Skin epidermis (tissue), 12 donors: ENCODE measurements at regions not wholly inside any gene's neighbourhood (a gene's known extent, or its start where the extent isn't known, plus 50 kb on each side); places are given as distances from the start of the nearest gene placed in this dataset.
"Not testable (repeated sequence)": the region's sequence is repeated elsewhere in the genome, so short reads cannot be mapped to it uniquely, and the experiment has no call there.

Experiments used
- H3K27ac ChIP-seq, 21 experiments: fragments of 200-600 bp; sonication (generic) in 11 of 21; one replicate each; pipeline ENCODE4 v1.5.0; 2020; ENCODE audit warnings: mild to moderate bottlenecking in 3 of 21, inconsistent platforms in 2 of 21, moderate library complexity in 2 of 21
- H3K4me3 ChIP-seq, 7 experiments: fragments of 200-600 bp; sonication (generic) in 2 of 7; one replicate each; pipeline ENCODE4 v1.5.0; 2020; ENCODE audit warnings: inconsistent platforms in 2 of 7, mild to moderate bottlenecking in 2 of 7, moderate library complexity in 1 of 7

DNA sequence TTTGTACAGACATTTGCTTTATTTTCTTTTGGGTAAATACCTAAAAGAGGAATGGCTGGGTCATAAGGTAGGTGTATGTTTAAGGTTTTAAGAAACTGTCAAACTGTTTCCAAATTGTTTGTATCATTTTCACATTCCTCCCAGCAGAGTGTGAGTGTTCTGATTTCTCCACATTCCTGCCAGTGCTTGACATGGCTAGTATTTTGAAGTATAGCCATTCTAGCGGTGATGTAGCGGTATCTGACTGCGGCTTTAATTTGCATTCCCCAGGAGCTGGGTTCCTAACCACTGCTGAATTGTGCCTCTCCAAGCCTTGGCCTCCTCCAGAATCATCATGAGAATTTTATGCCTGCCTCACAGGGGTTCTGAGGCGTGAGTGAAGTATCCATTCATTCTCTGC, 61.8 kb upstream of the ARL4C start:
- H3K4me3 ChIP-seq, result no peak overlapping the region
- no peak overlapping the region for H3K27ac ChIP-seq

DNA sequence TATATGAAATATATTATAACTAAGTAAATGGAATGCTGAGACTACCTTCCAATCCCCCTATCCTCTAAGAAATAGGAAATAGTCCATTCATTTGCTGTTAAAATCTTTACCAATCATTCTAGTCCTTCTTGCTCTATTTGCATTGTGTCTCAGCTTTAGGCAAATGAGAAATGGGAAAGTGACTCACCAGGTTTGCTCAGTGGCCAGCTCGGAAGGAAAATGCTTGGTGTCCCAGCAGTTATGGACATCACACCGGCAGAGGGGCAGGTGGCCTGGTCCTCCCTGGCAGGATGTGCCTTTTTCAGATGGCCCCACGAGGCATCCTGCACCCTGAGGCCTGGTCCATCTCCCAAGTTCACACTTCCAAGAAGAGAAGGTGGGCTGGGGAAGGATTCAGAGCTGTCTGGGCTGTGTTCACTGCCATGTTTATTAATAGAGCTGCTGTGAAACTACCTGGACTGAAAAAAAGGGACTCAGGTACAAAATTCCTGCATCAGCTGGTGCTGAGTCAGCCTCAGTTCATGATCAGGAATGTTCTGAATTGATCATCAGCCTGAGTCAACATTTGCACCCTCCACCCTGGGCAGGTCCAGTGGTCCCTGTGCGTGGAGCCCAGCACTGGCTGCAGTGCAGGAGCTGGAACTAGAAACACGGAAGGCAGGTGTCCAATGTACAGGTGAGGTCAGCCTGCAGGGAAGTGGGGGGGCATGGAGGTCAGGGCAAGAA, 60.1 kb upstream of the ARL4C start:
- no peak overlapping the region for H3K4me3 ChIP-seq
- no peak overlapping the region for H3K27ac ChIP-seq

DNA sequence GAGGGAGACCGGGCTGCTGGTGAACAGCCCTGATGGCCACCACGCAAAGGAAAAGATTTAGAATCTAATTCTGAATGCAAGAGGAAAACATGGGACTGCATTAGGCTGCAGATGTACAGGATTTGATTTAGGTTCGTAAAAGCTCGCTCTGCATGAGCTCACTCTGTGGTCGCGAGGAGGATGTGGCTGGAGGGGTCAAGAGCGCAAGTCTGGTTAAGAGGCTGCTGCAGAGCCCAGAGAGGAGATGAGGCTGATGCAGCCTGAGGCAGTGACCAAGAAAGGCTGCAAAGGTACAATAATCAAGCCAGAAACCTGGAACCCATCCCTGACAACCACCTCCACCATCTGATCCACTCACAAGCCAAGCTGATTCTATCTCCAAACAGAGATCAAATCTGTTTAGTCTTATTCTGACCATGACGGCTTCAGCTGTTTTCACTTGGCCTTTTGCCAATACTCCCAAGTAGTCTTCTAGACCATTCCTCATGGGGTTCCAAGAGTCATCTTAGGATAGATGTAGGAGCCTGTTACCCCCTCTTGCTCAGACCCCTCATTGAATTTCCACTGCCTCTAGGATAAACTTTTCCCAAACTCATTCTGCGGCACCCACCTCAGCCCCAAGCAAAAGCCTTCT, 58.9 kb upstream of the ARL4C start:
- Histone ChIP-seq H3K4me3 (no peak overlapping the region), H3K27ac (no peak overlapping the region)

DNA sequence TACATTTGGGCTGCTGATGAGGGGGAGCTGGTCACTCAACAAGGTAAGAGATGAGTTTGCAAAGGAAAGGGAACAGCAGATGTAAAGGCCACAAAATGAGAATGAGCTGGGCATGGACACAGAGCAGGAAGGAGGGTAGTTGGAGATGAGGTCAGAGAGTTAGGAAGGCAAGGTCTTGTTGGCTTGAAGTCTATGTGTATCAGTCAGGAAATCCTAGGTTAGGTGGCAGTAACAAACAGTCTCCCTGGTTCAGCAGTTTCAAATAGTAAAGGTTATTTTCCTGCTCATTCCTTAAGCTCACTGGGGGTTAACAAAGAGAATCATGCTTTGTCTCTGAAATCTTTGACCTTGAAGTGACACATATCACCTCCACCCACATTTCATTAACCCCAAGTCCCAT, 58.3 kb upstream of the ARL4C start:
- no peak overlapping the region for H3K27ac ChIP-seq
- H3K4me3 ChIP-seq, result no peak overlapping the region

DNA sequence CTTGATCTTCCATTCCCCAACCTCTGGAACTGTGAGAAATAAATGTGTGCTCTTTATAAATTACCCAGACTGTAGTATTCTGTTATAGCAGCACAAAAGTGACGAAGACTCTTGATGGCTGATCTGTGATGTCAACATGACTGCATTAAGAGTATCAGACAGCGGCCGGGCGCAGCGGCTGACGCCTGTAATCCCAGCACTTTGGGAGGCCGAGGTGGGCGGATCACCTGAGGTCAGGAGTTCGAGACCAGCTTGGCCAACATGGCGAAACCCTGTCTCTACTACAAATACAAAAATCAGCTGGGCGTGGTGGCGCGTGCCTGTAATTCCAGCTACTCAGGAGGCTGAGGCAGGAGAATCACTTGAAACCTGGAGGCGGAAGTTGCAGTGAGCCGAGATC, 56.3 kb upstream of the ARL4C start:
- not testable (repeated sequence) for H3K27ac ChIP-seq, H3K4me3 ChIP-seq

DNA sequence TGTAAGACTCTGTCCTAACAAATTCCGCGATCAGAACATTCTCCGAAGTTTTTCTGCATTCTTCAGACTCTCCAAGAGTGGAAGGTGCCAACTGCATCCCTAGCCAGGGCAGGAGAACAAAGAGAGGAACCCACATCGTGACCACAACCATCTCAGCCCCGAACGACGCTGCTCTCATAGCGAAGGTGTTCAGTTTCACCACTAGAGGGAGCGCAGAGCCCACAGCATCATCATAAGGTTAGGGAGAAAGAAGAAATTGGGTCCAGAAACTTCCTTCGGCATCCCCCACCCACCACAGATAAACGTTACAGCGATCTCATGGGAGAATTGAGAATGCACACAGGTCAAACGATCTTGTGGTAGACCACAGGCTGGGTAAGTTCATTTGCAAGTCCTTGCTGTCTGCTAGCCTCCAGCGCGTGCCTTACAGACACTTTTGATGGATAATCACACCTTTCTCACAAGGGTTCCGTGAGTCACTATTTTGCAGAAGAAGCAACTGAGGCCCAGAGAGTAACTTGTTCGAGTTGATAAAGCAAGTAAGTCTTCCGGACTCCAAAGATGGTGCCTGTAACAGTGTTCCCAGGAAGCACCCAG, 53.7 kb upstream of the ARL4C start:
- H3K27ac ChIP-seq, result no peak overlapping the region
- no peak overlapping the region for H3K4me3 ChIP-seq

DNA sequence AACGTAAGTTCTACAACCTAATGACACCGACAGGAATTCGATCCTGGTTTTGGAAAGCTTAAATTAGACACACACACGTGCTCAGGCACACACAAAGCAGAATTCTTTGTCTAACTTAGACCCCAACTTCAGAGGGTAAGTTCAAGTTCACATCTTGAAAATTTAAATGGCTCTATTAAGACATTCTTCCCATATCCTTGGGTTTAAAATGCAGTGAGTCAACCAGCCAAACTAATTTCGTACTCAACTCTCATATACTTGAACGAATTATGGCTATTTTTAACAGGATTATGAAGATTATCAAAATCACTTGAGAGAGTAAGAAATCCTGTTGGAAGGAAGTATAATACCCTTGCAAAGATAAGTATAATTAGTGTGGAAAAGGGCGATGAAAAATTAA, 53.2 kb upstream of the ARL4C start:
- Histone ChIP-seq H3K4me3 (no peak overlapping the region), H3K27ac (peak overlapping the region in 1 of 21 experiments; percentile 28)

DNA sequence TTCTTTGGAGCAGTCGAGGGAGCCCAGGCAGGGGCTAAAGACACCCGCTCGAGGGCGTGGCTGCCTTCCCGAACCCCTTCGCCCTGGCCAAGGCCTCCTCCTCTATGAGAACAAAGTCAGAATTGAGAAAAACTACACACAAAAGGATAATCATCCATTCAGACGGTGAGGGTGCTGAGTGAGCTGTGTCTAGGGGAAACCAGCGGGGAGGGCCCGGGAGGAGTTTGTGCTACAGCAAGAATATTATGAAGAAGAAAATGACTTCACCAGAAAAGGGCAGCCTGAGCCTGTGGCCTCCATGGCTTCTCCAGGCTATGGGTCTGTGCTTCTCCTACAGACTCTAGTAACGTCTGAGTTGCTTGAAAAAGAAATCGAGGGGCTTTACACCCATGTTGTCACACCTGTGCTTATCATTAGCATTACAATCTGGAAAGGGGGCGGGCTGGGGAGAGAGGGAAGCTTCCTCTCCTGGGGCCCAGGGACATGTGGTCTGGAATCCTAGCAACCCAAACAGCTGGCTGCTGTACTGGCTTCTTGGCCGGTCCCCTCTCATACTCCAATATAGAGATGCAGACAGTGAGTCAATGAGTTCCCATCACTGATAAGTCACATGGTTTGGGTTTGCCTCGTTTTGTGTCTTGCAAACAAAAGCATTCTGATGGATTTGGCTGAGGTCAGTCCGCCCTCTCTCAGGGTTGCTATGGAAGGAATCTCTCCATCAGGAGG, 52.0 kb upstream of the ARL4C start:
- Histone ChIP-seq H3K27ac (peak overlapping the region in 5 of 21 experiments; percentile 14 to 74 (median 35)), H3K4me3 (no peak overlapping the region)

DNA sequence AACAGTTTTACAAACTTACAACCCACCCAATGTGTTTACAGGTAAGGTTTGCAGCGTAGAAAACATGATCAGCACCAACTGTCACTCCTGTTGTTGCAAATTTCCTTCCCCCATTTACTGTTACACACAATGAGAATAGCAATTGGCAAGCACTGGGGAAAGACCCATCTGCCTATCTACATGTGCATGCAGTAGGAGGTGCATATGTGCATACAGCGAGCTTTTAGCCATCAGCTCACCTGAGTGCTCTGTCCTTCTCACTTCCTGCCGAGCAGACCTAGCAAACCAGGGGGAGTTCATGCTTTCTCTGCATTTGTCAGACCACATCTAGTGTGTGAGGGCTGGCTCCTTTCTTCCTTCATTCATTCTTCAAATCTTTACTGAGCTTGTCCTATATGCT, 49.9 kb upstream of the ARL4C start:
- Histone ChIP-seq H3K4me3 (no peak overlapping the region), H3K27ac (no peak overlapping the region)
